HG02588 (cell line): ENCODE measurements at regions not wholly inside any gene's neighbourhood (a gene's known extent, or its start where the extent isn't known, plus 50 kb on each side); places are given as distances from the start of the nearest gene placed in this dataset.
A peak's percentile ranks its signal among the peaks of the same experiment; 100 is the strongest.
"Not testable (repeated sequence)": the region's sequence is repeated elsewhere in the genome, so short reads cannot be mapped to it uniquely, and the experiment has no call there.

Source experiments
- ATAC-seq: cut with Tn5 transposase; IDR thresholded peaks from one replicate; pipeline ENCODE4 v1.9.1; 2021; ENCODE audit warnings: mild to moderate bottlenecking, moderate library complexity; ENCODE audit not compliant: unreplicated experiment

- no peak for ATAC-seq
These were observed 262.1 kb downstream of the BRINP2 start for GRCh38 chr1:177432897-177433296.

- no peak for ATAC-seq
These were observed 260.4 kb downstream of the BRINP2 start for GRCh38 chr1:177431123-177431522.

DNA sequence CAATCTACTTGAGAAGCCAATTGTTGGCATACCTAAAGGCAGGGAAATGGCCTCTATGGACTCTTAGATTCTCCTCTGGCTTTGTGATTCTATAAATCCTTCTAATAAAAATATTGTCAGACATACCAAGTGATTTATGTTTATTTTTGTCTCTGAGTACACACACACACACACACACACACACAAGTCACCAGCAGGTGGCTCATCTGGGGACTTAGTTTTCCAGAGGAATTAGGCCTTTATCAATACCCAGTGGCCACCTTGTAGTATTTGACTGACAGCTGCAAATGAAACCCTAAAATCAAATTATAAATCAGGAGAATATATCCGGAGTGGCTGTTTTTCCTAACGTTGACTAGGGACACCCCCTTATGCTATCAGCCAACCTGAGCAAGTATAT is 258.5 kb downstream of the BRINP2 start:
- no peak for ATAC-seq

DNA sequence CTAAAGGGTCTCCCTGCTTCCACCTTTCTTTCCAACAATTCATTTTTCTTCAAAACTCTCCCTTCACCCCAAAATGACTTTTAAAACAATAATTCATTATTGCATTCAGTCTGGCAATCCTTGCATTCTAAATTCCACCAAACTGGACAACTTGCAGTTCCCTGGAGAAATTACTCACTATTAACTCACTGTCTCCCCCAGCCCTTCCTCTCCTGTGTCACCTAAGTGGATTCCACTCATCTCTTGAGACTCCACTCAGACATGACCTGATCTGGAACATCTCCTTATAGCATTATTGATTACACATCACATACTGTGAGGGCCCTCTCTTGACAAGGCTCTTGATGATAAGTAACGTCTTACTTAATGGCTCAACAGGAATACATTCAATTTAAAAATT is 257.1 kb downstream of the BRINP2 start:
- ATAC-seq, result no peak

- no peak for ATAC-seq
These were observed 255.7 kb downstream of the BRINP2 start for GRCh38 chr1:177426497-177426896.

DNA sequence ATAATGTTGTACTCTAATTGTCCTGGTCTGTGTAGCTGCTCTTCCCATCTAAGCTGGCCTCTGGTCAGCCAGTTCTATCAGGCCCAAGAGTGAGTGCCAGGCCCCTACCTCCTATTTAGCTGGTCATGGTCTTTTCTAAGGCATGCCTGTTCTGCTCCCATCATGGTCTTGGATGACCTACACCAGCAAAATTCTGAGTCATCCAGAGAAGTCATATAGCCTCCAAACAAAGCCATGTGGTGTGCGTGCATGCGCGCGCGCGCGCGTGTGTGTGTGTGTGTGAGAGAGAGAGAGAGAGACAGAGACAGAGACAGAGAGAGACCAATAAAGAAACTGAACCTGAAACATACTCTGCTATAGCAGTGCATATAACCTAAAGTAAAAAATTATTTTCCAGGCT is 254.4 kb downstream of the BRINP2 start:
- no peak for ATAC-seq

DNA sequence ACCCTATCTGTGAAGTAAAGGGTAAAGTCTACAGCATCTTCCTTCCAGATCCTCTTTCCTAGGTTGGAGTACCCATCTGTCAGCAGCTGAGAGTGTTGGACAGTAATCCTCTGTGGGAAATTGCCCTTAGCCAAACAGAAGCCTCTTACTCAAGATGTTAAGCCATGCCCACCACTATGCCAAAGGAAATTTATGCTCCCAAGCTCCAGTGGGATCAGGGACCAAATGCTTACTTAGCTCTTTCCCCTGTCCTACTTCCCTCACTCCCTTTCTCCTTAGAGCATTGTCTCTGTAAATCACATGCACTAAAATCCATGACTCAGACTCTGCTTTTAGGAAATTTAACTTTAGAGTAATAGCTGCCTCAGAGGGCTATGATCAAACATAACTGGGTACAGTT is 254.0 kb downstream of the BRINP2 start:
- no peak for ATAC-seq

GRCh38 chr1:177423090-177423489 is 252.3 kb downstream of the BRINP2 start:
- no peak for ATAC-seq

DNA sequence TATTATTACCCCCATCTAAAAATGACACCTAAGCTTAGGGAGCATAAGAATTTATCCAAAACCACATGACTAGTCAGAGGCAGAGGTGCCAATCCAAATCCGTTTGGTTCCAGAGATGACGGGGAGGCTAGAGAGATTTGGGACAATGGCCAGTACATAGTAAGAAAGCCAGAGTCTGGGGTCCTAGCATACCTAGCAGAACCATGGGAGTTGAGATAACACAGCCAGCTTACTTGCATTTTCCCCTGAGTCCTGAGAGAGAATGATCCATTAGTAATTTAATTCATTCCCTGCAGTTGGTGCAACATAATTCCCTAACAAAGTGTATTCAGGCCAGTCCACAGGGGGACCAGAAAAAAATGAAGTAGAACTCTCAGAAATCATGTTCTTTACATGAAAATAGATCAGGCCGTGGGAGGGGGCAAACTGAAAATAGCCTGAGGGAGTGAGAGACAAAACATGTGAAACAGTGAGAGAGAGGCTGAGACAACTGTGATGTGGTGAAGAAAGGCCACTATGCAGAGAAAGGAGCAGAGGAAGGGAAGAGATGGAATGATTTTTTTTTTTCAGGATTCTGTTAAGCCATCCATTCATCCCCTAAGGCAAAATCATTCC is 243.3 kb downstream of the BRINP2 start:
- no peak for ATAC-seq

DNA sequence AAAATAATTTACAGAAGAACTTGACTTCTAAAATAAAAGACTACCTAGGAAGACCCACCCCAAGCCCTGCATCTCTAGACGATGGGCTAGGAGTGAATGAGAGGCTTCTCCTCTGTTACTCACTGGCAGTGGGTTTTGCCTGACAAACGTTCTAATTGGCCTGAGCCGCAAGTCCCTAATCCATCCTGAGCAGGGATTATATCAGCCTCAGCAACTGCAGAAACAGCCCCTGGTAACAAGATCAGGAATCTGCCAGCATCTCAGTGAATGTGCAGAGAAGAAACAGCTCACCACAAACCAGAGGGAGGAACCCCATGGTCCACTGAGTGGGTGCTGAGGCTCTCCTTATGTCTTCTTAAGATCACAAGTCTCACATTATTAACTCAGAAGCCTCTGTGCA is 240.6 kb downstream of the BRINP2 start:
- ATAC-seq, result no peak

DNA sequence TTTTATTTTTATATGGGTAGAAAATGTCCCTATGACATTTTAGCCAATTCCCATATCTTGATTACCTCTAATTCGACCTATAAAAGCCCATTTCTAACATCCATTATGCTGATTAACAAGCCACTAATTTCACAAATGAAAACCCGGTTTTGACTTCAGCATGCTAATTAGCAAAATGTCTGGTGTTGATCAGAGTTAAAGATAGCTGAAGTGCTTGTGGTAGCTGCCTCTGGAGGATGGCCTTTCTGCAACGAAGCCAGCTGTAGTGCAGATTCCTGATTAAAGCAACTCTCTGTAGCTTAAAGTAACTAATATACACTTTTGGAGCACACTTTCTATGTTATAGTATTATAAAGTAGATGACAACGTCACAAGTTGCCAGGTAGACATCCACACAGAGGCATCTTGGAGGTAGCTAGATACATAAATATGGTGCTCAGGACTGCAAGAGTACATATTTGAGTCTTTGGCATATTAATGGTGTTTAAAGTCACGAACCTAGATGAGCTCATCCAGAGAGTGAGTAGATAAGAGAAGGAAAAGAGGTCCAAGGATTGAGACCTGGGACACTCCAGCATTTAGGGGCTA is 239.5 kb downstream of the BRINP2 start:
- peak; percentile 49 for ATAC-seq

DNA sequence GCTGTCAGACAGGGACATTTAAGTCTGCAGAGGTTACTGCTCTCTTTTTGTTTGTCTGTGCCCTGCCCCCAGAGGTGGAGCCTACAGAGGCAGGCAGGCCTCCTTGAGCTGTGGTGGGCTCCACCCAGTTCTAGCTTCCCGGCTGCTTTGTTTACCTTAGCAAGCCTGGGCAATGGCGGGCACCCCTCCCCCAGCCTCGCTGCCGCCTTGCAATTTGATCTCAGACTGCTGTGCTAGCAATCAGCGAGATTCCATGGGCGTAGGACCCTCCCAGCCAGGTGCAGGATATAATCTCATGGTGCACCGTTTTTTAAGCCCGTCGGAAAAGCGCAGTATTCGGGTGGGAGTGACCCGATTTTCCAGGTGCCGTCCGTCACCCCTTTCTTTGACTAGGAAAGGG is 235.6 kb downstream of the BRINP2 start:
- ATAC-seq, result not testable (repeated sequence)

DNA sequence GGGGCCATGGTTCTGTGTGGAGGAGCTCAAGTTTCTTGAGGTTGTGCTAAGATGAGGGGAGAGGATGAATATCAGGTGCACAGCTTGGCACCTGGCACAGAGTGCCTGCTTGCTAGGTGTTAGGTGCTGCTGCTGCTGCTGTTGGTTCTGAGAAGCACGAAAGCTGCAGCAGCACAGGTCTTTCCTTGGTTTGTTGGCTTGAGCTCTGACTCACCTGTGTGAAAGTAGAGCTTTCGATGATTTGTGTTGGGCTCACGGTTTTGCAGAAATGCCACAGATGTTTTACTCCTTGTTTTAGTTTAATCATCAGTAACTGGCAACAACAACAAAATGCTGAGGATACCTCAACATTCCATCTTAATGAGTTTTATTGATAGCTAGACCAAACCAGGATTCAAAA is 221.6 kb downstream of the BRINP2 start:
- ATAC-seq, result no peak

- no peak for ATAC-seq
These were observed 215.3 kb downstream of the BRINP2 start for GRCh38 chr1:177385760-177386698.

DNA sequence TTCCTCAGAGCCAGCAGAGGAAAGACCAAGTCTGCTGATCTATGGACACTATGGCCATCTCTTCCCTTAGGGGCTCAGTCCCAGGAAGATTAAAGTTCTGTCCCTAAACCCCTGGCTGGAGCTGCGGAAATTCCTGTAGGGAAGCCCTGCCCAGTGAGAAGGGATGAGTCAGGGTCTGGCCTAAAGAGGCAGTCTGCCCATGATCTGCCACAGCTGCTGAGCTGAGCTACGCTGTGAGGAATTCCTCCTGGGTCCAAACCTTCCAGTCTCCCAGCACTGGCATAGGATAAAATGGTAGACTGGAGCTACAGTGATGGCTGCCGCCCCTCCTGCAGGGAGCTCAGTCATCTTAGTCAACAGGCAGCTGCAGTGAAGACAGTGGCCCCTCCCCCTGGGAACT is 213.7 kb downstream of the BRINP2 start:
- no peak for ATAC-seq

GRCh38 chr1:177383715-177384114 is 213.0 kb downstream of the BRINP2 start:
- ATAC-seq, result no peak

- no peak for ATAC-seq
These were observed 207.1 kb downstream of the BRINP2 start for GRCh38 chr1:177377866-177378265.

- ATAC-seq, result no peak
These were observed 197.5 kb downstream of the BRINP2 start for GRCh38 chr1:177368255-177368654.

DNA sequence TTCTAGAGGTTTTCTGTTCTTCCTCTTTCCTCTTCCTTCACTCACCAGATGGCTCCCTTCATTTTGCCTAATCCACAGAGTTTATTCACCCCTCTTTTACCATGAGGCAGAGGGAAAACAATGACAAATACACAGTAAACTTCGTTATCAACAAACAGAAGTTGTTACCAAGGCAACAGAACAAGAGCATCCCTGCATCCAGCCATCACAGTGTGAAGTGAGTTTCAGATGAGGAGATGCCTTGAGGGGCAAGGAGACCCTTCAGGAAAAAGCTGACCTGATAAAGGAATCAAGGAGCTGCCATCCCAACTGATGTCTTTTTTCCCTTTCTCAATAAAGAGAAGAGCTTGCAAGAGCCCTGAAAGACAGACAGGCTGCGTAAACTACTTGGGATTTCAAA is 195.3 kb downstream of the BRINP2 start:
- ATAC-seq, result no peak

GRCh38 chr1:177360791-177361190 is 190.0 kb downstream of the BRINP2 start:
- ATAC-seq, result no peak

DNA sequence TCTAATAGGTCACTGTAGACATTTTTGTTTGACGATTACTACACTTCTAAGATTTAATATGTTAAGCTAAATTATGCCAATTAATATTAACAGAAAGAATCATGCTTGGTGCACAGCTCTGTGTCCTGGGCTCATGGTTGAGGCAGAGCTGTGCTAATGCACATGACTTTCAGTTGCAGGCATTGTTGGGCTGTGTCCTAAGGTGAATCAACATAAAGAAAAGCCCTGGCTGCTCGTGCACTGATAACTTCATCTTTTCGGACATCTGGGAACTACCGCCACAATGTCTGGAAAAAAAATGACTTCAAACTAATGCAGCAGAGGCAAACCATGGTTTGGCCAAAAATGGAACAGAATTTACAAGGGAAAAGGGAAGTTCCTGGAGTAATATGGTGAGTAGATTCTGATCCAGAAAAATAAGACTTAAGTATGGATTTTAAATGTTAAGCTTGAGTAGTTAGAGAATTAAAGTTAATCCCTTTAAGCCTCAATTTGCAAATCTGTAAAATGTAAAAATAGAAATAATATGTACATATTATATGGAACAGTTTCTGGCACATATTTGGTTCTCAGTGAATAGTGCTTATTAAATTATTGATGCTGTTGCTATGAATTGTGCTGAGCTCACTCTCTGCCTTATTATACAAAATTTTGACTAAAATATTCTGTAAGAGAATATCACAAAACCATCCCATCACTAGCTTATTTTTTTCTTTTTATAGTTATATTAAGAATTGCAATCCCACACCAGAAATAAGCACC is 186.1 kb downstream of the BRINP2 start:
- ATAC-seq, result no peak
